ENCODE measurements at regions not wholly inside any gene's neighbourhood (a gene's known extent, or its start where the extent isn't known, plus 50 kb on each side); places are given as distances from the start of the nearest gene placed in this dataset.

GRCh38 chr21:36534656-36535055, 54.7 kb upstream of the CLDN14 start:
- no peak for TF ChIP-seq CTCF (IDR thresholded peaks at IDR 0.05; ENCODE audit: insufficient read depth, low read length, poor library complexity, severe bottlenecking)
- no peak for TF ChIP-seq EZH2phosphoT487 (conservative IDR thresholded peaks at IDR 0.05; ENCODE audit: low read length)
